WERI-Rb-1 (cell line): ENCODE measurements at regions not wholly inside any gene's neighbourhood (a gene's known extent, or its start where the extent isn't known, plus 50 kb on each side); places are given as distances from the start of the nearest gene placed in this dataset.

Experiments used
- DNase-seq: peaks from one replicate; pipeline ENCODE4 v3.0.0-alpha.2; 2020
- H3K27ac ChIP-seq: fragments of 250-450 bp; sonication (Bioruptor Pico); 2 replicates; pipeline ENCODE4 v1.5.1; 2020; ENCODE audit warnings: mild to moderate bottlenecking, moderate library complexity
- H3K27me3 ChIP-seq: fragments of 250-450 bp; sonication (Bioruptor Pico); 2 replicates; pipeline ENCODE4 v1.5.1; 2021; ENCODE audit warnings: mild to moderate bottlenecking, low read depth, moderate library complexity; ENCODE audit not compliant: insufficient read depth, severe bottlenecking
- H3K36me3 ChIP-seq: fragments of 250-450 bp; sonication (Bioruptor Pico); 2 replicates; pipeline ENCODE4 v1.5.1; 2020; ENCODE audit warnings: mild to moderate bottlenecking, moderate library complexity
- H3K4me3 ChIP-seq: 2 replicates; pipeline ENCODE4 v1.5.1; 2011; ENCODE audit warnings: low read depth, mild to moderate bottlenecking, control low read depth, low read length
- H3K9me3 ChIP-seq: fragments of 250-450 bp; sonication (Bioruptor Pico); 2 replicates; pipeline ENCODE4 v1.5.1; 2021; ENCODE audit warnings: mild to moderate bottlenecking, moderate library complexity; ENCODE audit not compliant: severe bottlenecking
- TF ChIP-seq, protein P1 (sequence below): IDR thresholded peaks from 2 replicates; pipeline ENCODE4 v1.5.1; 2011; ENCODE audit warnings: low read depth, mild to moderate bottlenecking, control low read depth, inconsistent platforms, low read length

DNA sequence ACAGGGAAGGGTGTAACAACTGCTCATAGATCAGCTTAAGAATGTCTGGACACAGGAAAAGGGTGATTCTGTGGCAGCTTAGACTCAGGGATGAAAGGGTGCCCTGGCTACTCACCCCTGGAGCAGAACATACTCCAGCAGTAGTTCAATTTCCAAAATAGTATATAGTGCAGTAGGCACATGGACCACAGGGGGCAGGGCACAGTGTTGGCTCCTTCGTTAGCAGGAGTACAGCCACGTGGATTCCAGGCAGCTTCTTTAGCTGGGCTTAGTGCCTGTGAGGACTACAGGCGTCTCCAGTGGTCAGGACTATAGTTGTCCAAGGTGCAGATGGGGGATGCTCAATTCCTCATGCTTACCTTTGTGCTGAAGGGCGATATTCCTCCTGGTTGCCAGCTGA, 277.5 kb upstream of the DDX18 start:
- TF ChIP-seq, protein P1, sequence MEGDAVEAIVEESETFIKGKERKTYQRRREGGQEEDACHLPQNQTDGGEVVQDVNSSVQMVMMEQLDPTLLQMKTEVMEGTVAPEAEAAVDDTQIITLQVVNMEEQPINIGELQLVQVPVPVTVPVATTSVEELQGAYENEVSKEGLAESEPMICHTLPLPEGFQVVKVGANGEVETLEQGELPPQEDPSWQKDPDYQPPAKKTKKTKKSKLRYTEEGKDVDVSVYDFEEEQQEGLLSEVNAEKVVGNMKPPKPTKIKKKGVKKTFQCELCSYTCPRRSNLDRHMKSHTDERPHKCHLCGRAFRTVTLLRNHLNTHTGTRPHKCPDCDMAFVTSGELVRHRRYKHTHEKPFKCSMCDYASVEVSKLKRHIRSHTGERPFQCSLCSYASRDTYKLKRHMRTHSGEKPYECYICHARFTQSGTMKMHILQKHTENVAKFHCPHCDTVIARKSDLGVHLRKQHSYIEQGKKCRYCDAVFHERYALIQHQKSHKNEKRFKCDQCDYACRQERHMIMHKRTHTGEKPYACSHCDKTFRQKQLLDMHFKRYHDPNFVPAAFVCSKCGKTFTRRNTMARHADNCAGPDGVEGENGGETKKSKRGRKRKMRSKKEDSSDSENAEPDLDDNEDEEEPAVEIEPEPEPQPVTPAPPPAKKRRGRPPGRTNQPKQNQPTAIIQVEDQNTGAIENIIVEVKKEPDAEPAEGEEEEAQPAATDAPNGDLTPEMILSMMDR = no peak
- no peak overlapping the region for H3K4me3 ChIP-seq

DNA sequence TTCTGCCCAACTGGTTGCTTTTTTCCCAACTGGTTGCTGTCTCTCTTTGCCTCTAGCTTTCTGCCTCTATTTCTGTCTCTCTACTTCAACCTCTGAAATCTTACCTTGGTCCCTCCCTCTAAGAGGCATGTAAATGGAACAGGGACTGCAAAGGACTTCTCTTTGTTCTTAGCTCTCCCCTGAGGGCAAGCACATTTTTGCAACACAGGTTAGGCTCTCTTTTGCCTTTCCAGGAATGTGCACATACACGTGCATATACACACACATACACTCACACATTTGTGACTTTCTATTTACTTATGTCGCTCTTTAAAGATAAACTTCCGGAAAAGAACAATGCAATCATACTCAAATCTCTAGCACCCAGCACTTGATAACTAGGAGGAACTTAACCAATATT, 262.6 kb upstream of the DDX18 start:
- Histone ChIP-seq H3K4me3 (no peak overlapping the region), H3K36me3 (no peaks in the 10 kb centered on the region), H3K9me3 (no peaks in the 10 kb centered on the region), H3K27ac (no peak overlapping the region), H3K27me3 (peaks cover 53% of the 10 kb centered on the region)
- TF ChIP-seq, protein P1 = no peak
- DNase-seq = no peak

More for the DNA sequence above, 277.5 kb upstream of the DDX18 start:
- Histone ChIP-seq H3K27ac (no peak overlapping the region), H3K9me3 (no peaks in the 10 kb centered on the region), H3K36me3 (no peaks in the 10 kb centered on the region), H3K27me3 (peaks cover 19% of the 10 kb centered on the region)
- peak; percentile 6 for DNase-seq

DNA sequence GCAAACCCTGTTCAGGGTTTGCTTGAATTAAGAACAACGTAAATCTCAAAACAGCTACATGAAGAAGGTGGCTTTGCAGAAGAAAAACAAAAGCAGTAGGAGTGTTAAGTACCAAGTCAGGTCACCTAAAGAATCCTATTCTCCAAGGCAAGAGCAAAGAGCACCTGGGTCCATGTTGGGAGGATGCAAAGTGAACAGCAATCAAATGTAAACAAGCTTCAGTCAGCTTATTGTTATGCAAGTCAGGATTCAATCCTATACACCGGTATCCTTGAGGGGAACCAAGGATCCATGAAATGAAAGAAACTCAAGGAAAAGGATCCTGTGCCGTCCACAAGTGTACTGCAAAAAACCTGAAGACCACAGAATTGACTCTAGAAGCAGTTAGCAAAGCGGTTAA, 261.0 kb upstream of the DDX18 start:
- Histone ChIP-seq H3K27me3 (peaks cover 59% of the 10 kb centered on the region), H3K9me3 (no peaks in the 10 kb centered on the region), H3K4me3 (no peak overlapping the region), H3K36me3 (no peaks in the 10 kb centered on the region), H3K27ac (no peak overlapping the region)
- TF ChIP-seq, protein P1 = no peak
- no peak for DNase-seq

DNA sequence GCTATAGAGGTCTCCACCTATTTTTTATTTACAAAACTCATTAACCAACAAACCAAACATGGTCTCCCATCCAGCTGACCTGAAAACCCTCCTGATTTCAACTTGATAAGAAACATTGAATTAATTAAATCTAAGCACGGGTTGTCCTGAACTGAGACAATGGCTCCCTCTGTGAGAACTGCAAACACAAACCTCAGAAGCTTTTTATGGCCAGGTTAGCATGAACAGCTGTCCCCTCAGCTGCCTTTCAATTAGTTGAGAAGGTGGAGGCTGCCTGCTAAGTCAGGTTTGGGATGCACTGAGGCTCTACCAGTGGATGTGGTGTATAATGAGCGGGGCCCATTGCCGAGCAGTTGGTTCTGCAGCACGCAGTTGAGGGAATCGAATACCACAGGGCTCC, 258.5 kb upstream of the DDX18 start:
- TF ChIP-seq, protein P1 = no peak

DNA sequence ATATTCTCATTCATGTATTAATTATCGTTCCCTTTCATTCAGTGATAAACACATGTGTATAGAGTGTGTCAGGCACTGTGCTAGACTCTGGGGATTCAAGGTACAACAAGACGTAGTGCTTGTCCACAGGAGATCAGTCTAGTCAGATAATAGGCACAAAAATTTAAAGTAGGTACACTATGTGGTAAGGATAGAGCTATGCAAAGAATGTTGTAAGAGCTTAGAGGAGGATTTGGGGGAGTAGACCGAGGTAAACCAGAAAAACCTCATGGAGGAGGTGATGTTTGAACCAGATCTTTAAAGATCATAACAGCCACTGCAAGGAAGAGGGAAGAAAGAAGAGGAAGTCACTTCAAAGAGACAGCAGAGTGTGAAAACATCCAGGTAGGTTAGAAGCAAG, 256.9 kb upstream of the DDX18 start:
- H3K27ac ChIP-seq = no peak overlapping the region
- H3K9me3 ChIP-seq = no peaks in the 10 kb centered on the region
- H3K27me3 ChIP-seq = peaks cover 58% of the 10 kb centered on the region
- TF ChIP-seq, protein P1 = no peak
- no peak overlapping the region for H3K4me3 ChIP-seq
- no peaks in the 10 kb centered on the region for H3K36me3 ChIP-seq
- DNase-seq = no peak

More for the DNA sequence above, 258.5 kb upstream of the DDX18 start:
- Histone ChIP-seq H3K27ac (no peak overlapping the region), H3K9me3 (no peaks in the 10 kb centered on the region), H3K4me3 (no peak overlapping the region), H3K36me3 (no peaks in the 10 kb centered on the region), H3K27me3 (peaks cover 62% of the 10 kb centered on the region)
- no peak for DNase-seq

DNA sequence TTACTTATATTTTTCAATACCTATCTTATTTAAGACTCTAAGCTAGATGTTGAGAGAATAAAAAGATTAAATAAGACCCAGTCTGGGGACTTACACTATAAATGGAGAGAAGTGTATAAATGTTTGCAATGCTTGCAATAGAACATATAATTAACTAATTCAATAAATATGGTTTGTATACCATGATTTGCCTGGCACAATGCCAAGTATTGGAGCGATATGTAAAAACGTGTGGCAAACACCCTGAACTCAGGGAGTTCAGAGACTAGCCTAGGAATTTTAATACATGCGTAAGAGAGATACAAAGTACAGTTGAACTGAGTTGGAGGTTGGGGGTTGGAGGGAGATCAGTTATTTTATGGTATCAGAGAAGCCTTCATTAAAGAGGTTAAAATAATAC, 251.8 kb upstream of the DDX18 start:
- TF ChIP-seq, protein P1 = no peak
- Histone ChIP-seq H3K9me3 (no peaks in the 10 kb centered on the region), H3K36me3 (no peaks in the 10 kb centered on the region), H3K4me3 (no peak overlapping the region), H3K27me3 (peaks cover 43% of the 10 kb centered on the region), H3K27ac (no peak overlapping the region)
- no peak for DNase-seq
